ENCODE measurements at regions not wholly inside any gene's neighbourhood (a gene's known extent, or its start where the extent isn't known, plus 50 kb on each side); places are given as distances from the start of the nearest gene placed in this dataset.

DNA sequence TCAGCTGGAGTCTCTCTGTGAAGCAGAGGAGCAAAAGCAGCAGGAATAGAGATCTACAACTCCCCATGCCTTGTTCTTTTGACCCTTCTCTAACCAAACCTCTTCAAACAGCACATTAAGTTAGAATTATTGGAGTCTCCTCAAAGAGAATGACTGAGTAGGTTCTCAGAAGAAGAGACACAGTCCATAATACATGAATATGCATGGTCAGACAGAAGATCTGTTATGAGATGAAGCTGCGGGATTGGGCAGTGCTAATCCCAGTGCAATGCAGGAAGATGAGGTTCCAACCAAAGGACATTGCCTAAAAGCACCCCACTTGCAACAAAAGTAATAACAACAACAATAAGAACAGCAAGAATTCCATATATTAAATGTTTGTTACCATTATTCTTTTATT is 887.9 kb upstream of the TENM4 start:
- no peak for TF ChIP-seq YY1 (IDR thresholded peaks at IDR 0.05; ENCODE audit: insufficient read depth, insufficient read length)
- TF ChIP-seq ZNF274 (IDR thresholded peaks at IDR 0.05; ENCODE audit: low read depth, low read length) = no peak
- no peak for TF ChIP-seq SUZ12 (IDR thresholded peaks at IDR 0.05; ENCODE audit: extremely low read depth, insufficient read depth, insufficient read length)
